Fibroblast of mammary gland (primary cell): ENCODE measurements at regions not wholly inside any gene's neighbourhood (a gene's known extent, or its start where the extent isn't known, plus 50 kb on each side); places are given as distances from the start of the nearest gene placed in this dataset.

Experiments
- DNase-seq: peaks from one replicate; pipeline ENCODE4 v3.0.0-alpha.2; 2010; ENCODE audit warnings: low read depth
- H3K4me3 ChIP-seq: 2 replicates; pipeline ENCODE4 v1.5.1; 2011; ENCODE audit warnings: low read depth, mild to moderate bottlenecking, low read length, moderate library complexity; ENCODE audit not compliant: control insufficient read depth
- TF ChIP-seq, protein P1 (sequence below): conservative IDR thresholded peaks from 2 replicates; pipeline ENCODE4 v1.5.1; 2011; ENCODE audit warnings: low read depth, low read length, inconsistent platforms; ENCODE audit not compliant: control insufficient read depth, insufficient read depth

- TF ChIP-seq, protein P1, sequence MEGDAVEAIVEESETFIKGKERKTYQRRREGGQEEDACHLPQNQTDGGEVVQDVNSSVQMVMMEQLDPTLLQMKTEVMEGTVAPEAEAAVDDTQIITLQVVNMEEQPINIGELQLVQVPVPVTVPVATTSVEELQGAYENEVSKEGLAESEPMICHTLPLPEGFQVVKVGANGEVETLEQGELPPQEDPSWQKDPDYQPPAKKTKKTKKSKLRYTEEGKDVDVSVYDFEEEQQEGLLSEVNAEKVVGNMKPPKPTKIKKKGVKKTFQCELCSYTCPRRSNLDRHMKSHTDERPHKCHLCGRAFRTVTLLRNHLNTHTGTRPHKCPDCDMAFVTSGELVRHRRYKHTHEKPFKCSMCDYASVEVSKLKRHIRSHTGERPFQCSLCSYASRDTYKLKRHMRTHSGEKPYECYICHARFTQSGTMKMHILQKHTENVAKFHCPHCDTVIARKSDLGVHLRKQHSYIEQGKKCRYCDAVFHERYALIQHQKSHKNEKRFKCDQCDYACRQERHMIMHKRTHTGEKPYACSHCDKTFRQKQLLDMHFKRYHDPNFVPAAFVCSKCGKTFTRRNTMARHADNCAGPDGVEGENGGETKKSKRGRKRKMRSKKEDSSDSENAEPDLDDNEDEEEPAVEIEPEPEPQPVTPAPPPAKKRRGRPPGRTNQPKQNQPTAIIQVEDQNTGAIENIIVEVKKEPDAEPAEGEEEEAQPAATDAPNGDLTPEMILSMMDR: no peak
- no peak overlapping the region for H3K4me3 ChIP-seq
- DNase-seq: no peak
These were observed 1638.1 kb upstream of the PABPC4L start for GRCh38 chr4:135839712-135840111.

DNA sequence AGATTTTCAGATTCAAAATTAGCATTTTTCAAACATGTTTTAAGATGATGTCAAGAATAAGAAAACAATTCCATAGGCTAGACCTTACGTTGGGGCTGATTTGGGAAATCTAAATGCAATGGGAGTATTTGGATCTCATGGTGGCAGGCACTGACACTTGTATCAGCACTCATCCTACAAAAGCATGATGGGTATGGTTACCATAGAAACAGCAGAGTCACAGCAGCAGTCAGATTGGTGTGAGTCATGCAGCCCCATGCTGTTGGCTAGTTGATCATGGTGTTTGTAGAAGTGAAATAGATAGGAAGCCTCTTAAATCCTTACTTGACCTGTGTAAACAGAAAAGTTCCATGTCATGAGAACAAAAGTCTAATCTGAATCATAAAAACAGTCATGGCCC is 1637.3 kb upstream of the PABPC4L start:
- DNase-seq: no peak
- no peak overlapping the region for H3K4me3 ChIP-seq
- TF ChIP-seq, protein P1: no peak

DNA sequence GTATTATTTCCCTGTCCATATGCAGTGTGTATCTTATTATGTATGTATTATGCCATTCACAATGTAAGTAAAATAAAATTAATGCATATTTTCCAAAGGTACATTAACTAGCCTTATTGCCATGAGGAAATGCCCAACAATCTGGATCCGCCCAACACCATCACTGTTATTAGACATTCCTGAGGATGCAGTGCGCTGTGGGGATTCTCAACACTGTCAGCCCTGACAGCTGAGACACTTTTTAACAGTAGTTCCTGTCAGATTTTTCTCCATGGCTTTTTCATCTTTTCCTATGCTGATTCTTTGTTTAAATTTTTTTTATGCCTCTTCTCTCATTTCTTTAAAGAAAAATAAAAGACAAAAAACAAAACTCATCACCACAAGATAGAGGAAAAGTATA is 1632.9 kb upstream of the PABPC4L start:
- TF ChIP-seq, protein P1: no peak
- no peak overlapping the region for H3K4me3 ChIP-seq
- no peak for DNase-seq

- TF ChIP-seq, protein P1: no peak
- DNase-seq: no peak
- H3K4me3 ChIP-seq: no peak overlapping the region
These were observed 1631.9 kb upstream of the PABPC4L start for GRCh38 chr4:135833529-135833928.

DNA sequence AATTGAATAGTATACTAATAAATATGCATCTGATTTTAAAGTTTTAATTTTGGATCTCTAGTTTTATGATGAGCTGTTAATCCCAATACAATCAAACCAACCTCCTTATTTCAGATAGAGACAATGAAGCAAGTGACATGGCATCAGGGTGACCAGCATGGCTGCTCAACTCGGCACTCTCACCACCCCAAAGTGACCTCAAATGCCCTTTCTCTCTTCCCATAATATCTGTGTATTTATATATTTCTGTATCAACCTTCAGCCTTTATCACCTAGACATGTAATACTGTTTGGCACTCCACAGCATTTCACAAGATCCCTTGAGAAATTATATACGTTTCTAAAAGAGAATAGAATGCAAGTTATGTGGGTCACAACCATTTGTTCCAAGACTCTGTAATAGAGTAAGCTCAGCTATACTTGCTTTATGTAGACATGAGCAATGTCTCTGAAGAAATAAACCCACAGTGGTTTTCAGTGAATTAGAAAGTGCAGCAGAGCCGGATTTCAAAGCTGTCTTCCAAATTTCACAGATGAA is 1623.2 kb upstream of the PABPC4L start:
- no peak for DNase-seq
- TF ChIP-seq, protein P1: no peak
- no peak overlapping the region for H3K4me3 ChIP-seq

- TF ChIP-seq, protein P1: no peak
- DNase-seq: no peak
- H3K4me3 ChIP-seq: no peak overlapping the region
These were observed 1603.2 kb upstream of the PABPC4L start for GRCh38 chr4:135804785-135805184.

DNA sequence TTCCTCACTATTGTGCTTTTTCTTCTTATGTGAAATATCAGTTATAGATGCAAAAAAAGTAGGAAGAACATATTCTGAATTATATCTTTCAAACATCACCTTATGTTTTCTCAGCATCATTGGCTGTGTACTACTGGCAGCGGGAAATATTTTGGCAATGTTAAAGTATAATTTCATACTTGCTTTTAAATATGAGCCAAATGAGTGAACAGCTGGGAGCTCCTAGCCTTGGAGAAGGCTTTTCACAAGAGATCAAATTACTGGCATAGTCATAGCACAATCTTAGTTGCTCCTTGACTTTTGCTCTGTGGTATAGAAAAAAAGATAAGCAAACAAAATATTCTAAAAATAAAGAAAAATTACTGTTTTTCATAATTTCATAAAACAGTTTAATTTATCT is 1575.8 kb upstream of the PABPC4L start:
- H3K4me3 ChIP-seq: no peak overlapping the region
- no peak for DNase-seq
- TF ChIP-seq, protein P1: no peak
